ENCODE measurements at regions not wholly inside any gene's neighbourhood (a gene's known extent, or its start where the extent isn't known, plus 50 kb on each side); places are given as distances from the start of the nearest gene placed in this dataset.

DNA sequence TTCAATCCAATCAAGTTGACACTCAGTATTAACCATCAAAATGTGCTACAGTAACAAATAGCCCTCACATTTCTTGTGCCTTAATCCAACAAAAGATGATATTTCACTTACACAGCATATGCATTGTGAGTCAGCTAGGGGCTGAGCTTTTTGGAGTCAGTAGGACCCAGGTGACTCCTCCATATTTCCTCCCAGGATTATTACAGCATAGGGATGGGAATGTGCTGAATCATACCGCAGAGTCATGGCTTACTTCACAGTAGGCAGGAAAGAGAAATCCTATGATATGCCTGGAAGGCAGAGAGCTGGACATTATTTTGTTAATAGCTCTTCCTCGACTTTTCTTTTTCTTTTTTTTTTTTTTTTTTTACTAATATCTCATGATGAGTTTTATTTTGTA is 153.3 kb downstream of the TMEM182 start:
- TF ChIP-seq, protein P1, sequence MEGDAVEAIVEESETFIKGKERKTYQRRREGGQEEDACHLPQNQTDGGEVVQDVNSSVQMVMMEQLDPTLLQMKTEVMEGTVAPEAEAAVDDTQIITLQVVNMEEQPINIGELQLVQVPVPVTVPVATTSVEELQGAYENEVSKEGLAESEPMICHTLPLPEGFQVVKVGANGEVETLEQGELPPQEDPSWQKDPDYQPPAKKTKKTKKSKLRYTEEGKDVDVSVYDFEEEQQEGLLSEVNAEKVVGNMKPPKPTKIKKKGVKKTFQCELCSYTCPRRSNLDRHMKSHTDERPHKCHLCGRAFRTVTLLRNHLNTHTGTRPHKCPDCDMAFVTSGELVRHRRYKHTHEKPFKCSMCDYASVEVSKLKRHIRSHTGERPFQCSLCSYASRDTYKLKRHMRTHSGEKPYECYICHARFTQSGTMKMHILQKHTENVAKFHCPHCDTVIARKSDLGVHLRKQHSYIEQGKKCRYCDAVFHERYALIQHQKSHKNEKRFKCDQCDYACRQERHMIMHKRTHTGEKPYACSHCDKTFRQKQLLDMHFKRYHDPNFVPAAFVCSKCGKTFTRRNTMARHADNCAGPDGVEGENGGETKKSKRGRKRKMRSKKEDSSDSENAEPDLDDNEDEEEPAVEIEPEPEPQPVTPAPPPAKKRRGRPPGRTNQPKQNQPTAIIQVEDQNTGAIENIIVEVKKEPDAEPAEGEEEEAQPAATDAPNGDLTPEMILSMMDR (IDR thresholded peaks at IDR 0.05), result no peak
- TF ChIP-seq POLR2A (IDR thresholded peaks at IDR 0.05) (no peak), POLR2AphosphoS5 (IDR thresholded peaks at IDR 0.05) (no peak), EP300 (IDR thresholded peaks at IDR 0.05) (no peak)

All from stomach (tissue), 4 donors.